Osteoblast (primary cell): ENCODE measurements at regions not wholly inside any gene's neighbourhood (a gene's known extent, or its start where the extent isn't known, plus 50 kb on each side); places are given as distances from the start of the nearest gene placed in this dataset.
"Not testable (repeated sequence)": the region's sequence is repeated elsewhere in the genome, so short reads cannot be mapped to it uniquely, and the experiment has no call there.

Experiments
- DNase-seq: peaks from one replicate; pipeline ENCODE4 v3.0.0; 2011; ENCODE audit warnings: low spot score, mixed read lengths; ENCODE audit not compliant: insufficient read length; ENCODE audit errors: missing footprints
- H2AFZ ChIP-seq: 2 replicates; pipeline ENCODE4 v1.6.0; 2011; ENCODE audit warnings: mild to moderate bottlenecking, low read length
- H3K27ac ChIP-seq: 2 replicates; pipeline ENCODE4 v1.5.1; 2011; ENCODE audit warnings: mild to moderate bottlenecking, low read depth, low read length, moderate library complexity
- H3K27me3 ChIP-seq: 2 replicates; pipeline ENCODE4 v1.6.0; 2012; ENCODE audit warnings: mild to moderate bottlenecking, control low read depth, inconsistent platforms, low read length, moderate library complexity; ENCODE audit not compliant: insufficient read depth
- H3K36me3 ChIP-seq: 2 replicates; pipeline ENCODE4 v1.5.1; 2011; ENCODE audit warnings: mild to moderate bottlenecking, low read length, control low read depth, moderate library complexity; ENCODE audit not compliant: insufficient read depth
- H3K4me1 ChIP-seq: 2 replicates; pipeline ENCODE4 v1.5.1; 2011; ENCODE audit warnings: mild to moderate bottlenecking, low read length, control low read depth, moderate library complexity; ENCODE audit not compliant: insufficient read depth
- H3K4me2 ChIP-seq: 2 replicates; pipeline ENCODE4 v1.6.0; 2011; ENCODE audit warnings: mild to moderate bottlenecking, low read length; ENCODE audit not compliant: insufficient read depth
- H3K4me3 ChIP-seq: fragments of 200-600 bp; sonication (generic); 3 replicates; pipeline ENCODE4 v1.5.1; 2012; ENCODE audit warnings: mild to moderate bottlenecking, low read length, inconsistent platforms; ENCODE audit not compliant: insufficient read depth
- H3K79me2 ChIP-seq: 2 replicates; pipeline ENCODE4 v1.6.0; 2012; ENCODE audit warnings: mild to moderate bottlenecking, low read length, control low read depth, inconsistent platforms; ENCODE audit not compliant: insufficient read depth
- H3K9me3 ChIP-seq: 2 replicates; pipeline ENCODE4 v1.5.1; 2011; ENCODE audit warnings: low read depth, low read length, control low read depth
- H4K20me1 ChIP-seq: 2 replicates; pipeline ENCODE4 v1.6.0; 2012; ENCODE audit warnings: mild to moderate bottlenecking, low read length, control low read depth; ENCODE audit not compliant: insufficient read depth
- TF ChIP-seq, protein P1 (sequence below): IDR thresholded peaks from 2 replicates; pipeline ENCODE4 v1.5.1; 2011; ENCODE audit warnings: mild to moderate bottlenecking, low read depth, low read length, moderate library complexity; ENCODE audit errors: extremely low read depth

- H3K4me2 ChIP-seq = no peak overlapping the region
These were observed 77.2 kb downstream of the PRSS23 start for GRCh38 chr11:86877503-86877902.

GRCh38 chr11:86879241-86879640 is 76.0 kb downstream of the FZD4 start:
- not testable (repeated sequence) for H3K9me3 ChIP-seq, DNase-seq, H3K4me3 ChIP-seq, H3K79me2 ChIP-seq, H3K27me3 ChIP-seq, H3K36me3 ChIP-seq, H4K20me1 ChIP-seq, H3K4me1 ChIP-seq, H2AFZ ChIP-seq, H3K4me2 ChIP-seq, H3K27ac ChIP-seq

More at GRCh38 chr11:86877503-86877902, 77.2 kb downstream of the PRSS23 start:
- H3K9me3 ChIP-seq = no peaks in the 10 kb centered on the region
- no peaks in the 10 kb centered on the region for H3K36me3 ChIP-seq
- H4K20me1 ChIP-seq = no peaks in the 10 kb centered on the region
- H2AFZ ChIP-seq = no peak overlapping the region
- H3K27me3 ChIP-seq = no peaks in the 10 kb centered on the region
- DNase-seq = no peak
- H3K4me3 ChIP-seq = no peak overlapping the region
- H3K4me1 ChIP-seq = no peaks in the 10 kb centered on the region
- no peaks in the 10 kb centered on the region for H3K79me2 ChIP-seq
- TF ChIP-seq, protein P1, sequence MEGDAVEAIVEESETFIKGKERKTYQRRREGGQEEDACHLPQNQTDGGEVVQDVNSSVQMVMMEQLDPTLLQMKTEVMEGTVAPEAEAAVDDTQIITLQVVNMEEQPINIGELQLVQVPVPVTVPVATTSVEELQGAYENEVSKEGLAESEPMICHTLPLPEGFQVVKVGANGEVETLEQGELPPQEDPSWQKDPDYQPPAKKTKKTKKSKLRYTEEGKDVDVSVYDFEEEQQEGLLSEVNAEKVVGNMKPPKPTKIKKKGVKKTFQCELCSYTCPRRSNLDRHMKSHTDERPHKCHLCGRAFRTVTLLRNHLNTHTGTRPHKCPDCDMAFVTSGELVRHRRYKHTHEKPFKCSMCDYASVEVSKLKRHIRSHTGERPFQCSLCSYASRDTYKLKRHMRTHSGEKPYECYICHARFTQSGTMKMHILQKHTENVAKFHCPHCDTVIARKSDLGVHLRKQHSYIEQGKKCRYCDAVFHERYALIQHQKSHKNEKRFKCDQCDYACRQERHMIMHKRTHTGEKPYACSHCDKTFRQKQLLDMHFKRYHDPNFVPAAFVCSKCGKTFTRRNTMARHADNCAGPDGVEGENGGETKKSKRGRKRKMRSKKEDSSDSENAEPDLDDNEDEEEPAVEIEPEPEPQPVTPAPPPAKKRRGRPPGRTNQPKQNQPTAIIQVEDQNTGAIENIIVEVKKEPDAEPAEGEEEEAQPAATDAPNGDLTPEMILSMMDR = no peak
- no peak overlapping the region for H3K27ac ChIP-seq

- Histone ChIP-seq H2AFZ (no peak overlapping the region), H3K4me3 (no peak overlapping the region), H3K4me1 (no peaks in the 10 kb centered on the region), H4K20me1 (no peaks in the 10 kb centered on the region), H3K79me2 (no peaks in the 10 kb centered on the region), H3K4me2 (no peak overlapping the region), H3K27ac (no peak overlapping the region), H3K9me3 (no peaks in the 10 kb centered on the region), H3K36me3 (no peaks in the 10 kb centered on the region), H3K27me3 (no peaks in the 10 kb centered on the region)
- TF ChIP-seq, protein P1 = no peak
- DNase-seq = no peak
These were observed 69.9 kb downstream of the FZD4 start for GRCh38 chr11:86885311-86885710.

DNA sequence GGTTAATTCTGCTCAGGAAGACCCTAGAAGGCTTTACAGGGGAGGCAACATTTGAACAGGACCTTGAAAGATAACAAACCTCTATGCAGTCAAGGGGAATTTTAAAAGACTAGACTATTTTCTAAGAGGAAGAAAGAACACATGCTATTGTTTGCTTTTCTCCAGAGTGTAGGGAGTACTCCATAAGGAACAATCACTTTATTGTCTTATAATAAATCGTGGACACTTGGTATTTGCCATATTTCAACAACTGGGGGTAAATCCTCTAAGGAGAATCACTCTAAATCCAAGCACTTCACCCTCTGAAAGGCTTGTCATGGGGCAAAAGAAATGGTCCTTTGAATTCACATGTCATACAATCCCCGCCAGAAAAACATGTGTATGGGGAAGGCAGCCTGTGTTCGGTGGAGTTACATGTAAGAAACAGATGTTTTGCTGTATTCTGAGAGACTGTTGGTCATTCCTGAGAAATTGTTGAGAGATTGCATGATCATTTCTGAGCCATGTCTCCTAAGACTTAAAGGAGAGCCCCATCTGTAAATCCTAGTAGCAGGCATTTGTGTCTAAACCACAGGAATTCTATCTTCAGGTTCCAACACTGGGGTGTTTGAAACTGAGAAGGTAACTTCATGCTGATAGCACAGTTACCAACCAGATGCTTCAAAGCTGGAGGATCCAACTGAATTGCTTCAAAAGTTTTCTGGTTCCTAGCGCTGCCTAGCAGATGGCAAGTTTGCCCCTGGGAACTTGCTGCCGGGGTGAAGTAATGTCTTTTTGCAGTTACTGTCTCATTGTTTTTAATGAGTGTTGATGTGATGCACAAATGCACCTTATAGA is 66.8 kb downstream of the FZD4 start:
- Histone ChIP-seq H3K4me1 (no peaks in the 10 kb centered on the region), H3K9me3 (no peaks in the 10 kb centered on the region), H3K36me3 (no peaks in the 10 kb centered on the region), H3K27ac (no peak overlapping the region), H3K27me3 (no peaks in the 10 kb centered on the region), H4K20me1 (no peaks in the 10 kb centered on the region), H3K4me3 (no peak overlapping the region), H3K79me2 (no peaks in the 10 kb centered on the region), H2AFZ (no peak overlapping the region), H3K4me2 (no peak overlapping the region)
- TF ChIP-seq, protein P1 = no peak
- DNase-seq = no peak
